Erythroblast (primary cell): ENCODE measurements at regions not wholly inside any gene's neighbourhood (a gene's known extent, or its start where the extent isn't known, plus 50 kb on each side); places are given as distances from the start of the nearest gene placed in this dataset.

Experiments used
- GATA1 ChIP-seq: IDR thresholded peaks from 2 replicates; pipeline ENCODE4 v1.6.1; 2011; ENCODE audit warnings: low read depth, mild to moderate bottlenecking, control low read depth, low read length, moderate library complexity
- POLR2A ChIP-seq: IDR thresholded peaks from 2 replicates; pipeline ENCODE4 v1.6.1; 2011; ENCODE audit warnings: mild to moderate bottlenecking, low read length

- no peak for TF ChIP-seq POLR2A
- no peak for TF ChIP-seq GATA1
Measured at GRCh38 chr16:56073508-56073907, 117.8 kb upstream of the GNAO1 start.
